Omental fat pad (tissue), 3 donors: ENCODE measurements at regions not wholly inside any gene's neighbourhood (a gene's known extent, or its start where the extent isn't known, plus 50 kb on each side); places are given as distances from the start of the nearest gene placed in this dataset.
"Not testable (repeated sequence)": the region's sequence is repeated elsewhere in the genome, so short reads cannot be mapped to it uniquely, and the experiment has no call there.

Experiments
- ATAC-seq: fragments of 150-250 bp; one replicate; pipeline ENCODE4 v1.9.1; 2016; ENCODE audit warnings: mild to moderate bottlenecking, moderate library complexity; ENCODE audit not compliant: low FRiP score
- DNase-seq: peaks from one replicate; pipeline ENCODE4 v3.0.0-alpha.2; 2019; ENCODE audit warnings: low spot score
- CTCF ChIP-seq, 3 donors: fragments of 450-650 bp; IDR thresholded peaks; one replicate each; pipeline ENCODE4 v1.5.1; 2016 to 2017; ENCODE audit warnings: antibody characterized with exemption in 3 of 3, mild to moderate bottlenecking in 3 of 3, moderate library complexity in 2 of 3

GRCh38 chr7:54429111-54429510, 113.1 kb upstream of the VSTM2A start:
- DNase-seq, result no peak
- TF ChIP-seq CTCF (IDR thresholded peaks at IDR 0.05), result no peak
- ATAC-seq, result no peak

GRCh38 chr7:54439391-54439790, 102.8 kb upstream of the VSTM2A start:
- ATAC-seq (no peak), DNase-seq (no peak)
- TF ChIP-seq CTCF (IDR thresholded peaks at IDR 0.05), result no peak

GRCh38 chr7:54444046-54444686, 98.0 kb upstream of the VSTM2A start:
- not testable (repeated sequence) for DNase-seq, ATAC-seq

GRCh38 chr7:54453168-54453567, 89.0 kb upstream of the VSTM2A start:
- not testable (repeated sequence) for ATAC-seq, DNase-seq

GRCh38 chr7:54454700-54455099, 87.5 kb upstream of the VSTM2A start:
- DNase-seq, ATAC-seq: not testable (repeated sequence)

- DNase-seq (no peak), ATAC-seq (no peak)
- TF ChIP-seq CTCF (IDR thresholded peaks at IDR 0.05), result no peak
Measured at GRCh38 chr7:54465095-54465494, 77.1 kb upstream of the VSTM2A start.

- no peak for TF ChIP-seq CTCF (IDR thresholded peaks at IDR 0.05)
- no peak for ATAC-seq
- DNase-seq, result no peak
Measured at GRCh38 chr7:54469740-54470139, 72.4 kb upstream of the VSTM2A start.

GRCh38 chr7:54476609-54477008, 65.6 kb upstream of the VSTM2A start:
- DNase-seq (no peak), ATAC-seq (no peak)
- no peak for TF ChIP-seq CTCF (IDR thresholded peaks at IDR 0.05)

GRCh38 chr7:54477083-54477482, 65.1 kb upstream of the VSTM2A start:
- no peak for DNase-seq
- no peak for ATAC-seq
- no peak for TF ChIP-seq CTCF (IDR thresholded peaks at IDR 0.05)
